Kidney (tissue), 13 donors: ENCODE measurements at regions not wholly inside any gene's neighbourhood (a gene's known extent, or its start where the extent isn't known, plus 50 kb on each side); places are given as distances from the start of the nearest gene placed in this dataset.

Experiments used
- DNase-seq, 5 donors: peaks; one replicate each; pipeline ENCODE4 v3.0.0-alpha.2; 2013 to 2020
- FAIRE-seq: peaks from 2 replicates; lab custom pipeline; 2012; peaks lifted over from hg19 to GRCh38; lab: Jason Lieb, UNC
- H3K27ac ChIP-seq, 2 donors: one replicate each; pipeline ENCODE4 v1.7.0; 2013; ENCODE audit warnings: low read depth in 2 of 2, low read length in 2 of 2, inconsistent platforms in 1 of 2
- H3K27me3 ChIP-seq: one replicate; pipeline ENCODE4 v1.7.1; 2013; ENCODE audit warnings: low read length, inconsistent platforms; ENCODE audit not compliant: control insufficient read depth, insufficient read depth
- H3K36me3 ChIP-seq, 3 donors: one replicate each; pipeline versions ENCODE4 v1.7.0 to v1.7.1; 2013; ENCODE audit warnings: low read length in 3 of 3, control low read depth in 1 of 3, inconsistent platforms in 1 of 3; ENCODE audit not compliant: insufficient read depth in 3 of 3, control insufficient read depth in 2 of 3
- H3K4me1 ChIP-seq, 3 donors: one replicate each; pipeline versions ENCODE4 v1.7.0 to v1.7.1; 2013; ENCODE audit warnings: low read length in 3 of 3, inconsistent platforms in 1 of 3, low read depth in 1 of 3; ENCODE audit not compliant: control insufficient read depth in 2 of 3, insufficient read depth in 2 of 3
- H3K4me3 ChIP-seq, 3 donors: one replicate each; pipeline versions ENCODE4 v1.7.0 to v1.8.1; 2013; ENCODE audit warnings: low read length in 3 of 3, control low read depth in 1 of 3, inconsistent platforms in 1 of 3
- H3K9ac ChIP-seq, 3 donors: one replicate each; pipeline versions ENCODE4 v1.7.0 to v1.7.1; 2013; ENCODE audit warnings: low read length in 3 of 3, control low read depth in 1 of 3, inconsistent platforms in 1 of 3
- H3K9me3 ChIP-seq, 3 donors: one replicate each; pipeline versions ENCODE4 v1.7.0 to v1.7.1; 2013; ENCODE audit warnings: low read length in 3 of 3, control low read depth in 1 of 3, inconsistent platforms in 1 of 3; ENCODE audit not compliant: control insufficient read depth in 2 of 3, insufficient read depth in 1 of 3
- intact Hi-C: fragments of 100-400 bp; cut with DNase I; formaldehyde crosslinking; loops from one replicate; pipeline ENCODE4 v1.11.1; 2022
- TF ChIP-seq, protein P1 (sequence below): IDR thresholded peaks from 3 replicates; pipeline ENCODE4 v1.5.1; 2012; ENCODE audit warnings: mild to moderate bottlenecking, moderate library complexity, borderline replicate concordance; ENCODE audit not compliant: insufficient read depth; ENCODE audit errors: extremely low read depth
- donor health status: control.
- donor health status: control.
- donor health status: control.
- donor health status: control.
- donor health status: control.
- donor health status: DM: yes; HTN: yes; CAD: no.
- donor health status: Normal renal cell carcinoma (clear cell type).

DNA sequence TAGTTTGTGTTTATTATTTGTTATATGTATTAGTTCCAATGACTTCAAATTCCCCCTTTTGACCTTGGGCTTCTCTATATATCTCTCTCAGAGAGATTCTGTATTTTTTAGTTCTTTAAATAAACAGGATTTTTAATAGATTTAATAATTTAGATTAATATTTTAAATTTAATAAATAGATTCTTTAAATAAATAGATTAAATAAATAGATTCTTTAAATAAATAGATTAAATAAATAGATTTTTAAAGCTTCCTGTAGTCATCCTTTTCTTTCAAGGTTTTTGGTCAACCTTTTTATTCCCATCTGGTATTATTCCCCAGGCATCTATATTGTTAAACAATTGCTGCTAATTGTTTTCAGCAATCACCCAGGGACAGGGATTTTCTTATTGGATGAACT, 721.9 kb upstream of the ADAMTS5 start:
- TF ChIP-seq, protein P1, sequence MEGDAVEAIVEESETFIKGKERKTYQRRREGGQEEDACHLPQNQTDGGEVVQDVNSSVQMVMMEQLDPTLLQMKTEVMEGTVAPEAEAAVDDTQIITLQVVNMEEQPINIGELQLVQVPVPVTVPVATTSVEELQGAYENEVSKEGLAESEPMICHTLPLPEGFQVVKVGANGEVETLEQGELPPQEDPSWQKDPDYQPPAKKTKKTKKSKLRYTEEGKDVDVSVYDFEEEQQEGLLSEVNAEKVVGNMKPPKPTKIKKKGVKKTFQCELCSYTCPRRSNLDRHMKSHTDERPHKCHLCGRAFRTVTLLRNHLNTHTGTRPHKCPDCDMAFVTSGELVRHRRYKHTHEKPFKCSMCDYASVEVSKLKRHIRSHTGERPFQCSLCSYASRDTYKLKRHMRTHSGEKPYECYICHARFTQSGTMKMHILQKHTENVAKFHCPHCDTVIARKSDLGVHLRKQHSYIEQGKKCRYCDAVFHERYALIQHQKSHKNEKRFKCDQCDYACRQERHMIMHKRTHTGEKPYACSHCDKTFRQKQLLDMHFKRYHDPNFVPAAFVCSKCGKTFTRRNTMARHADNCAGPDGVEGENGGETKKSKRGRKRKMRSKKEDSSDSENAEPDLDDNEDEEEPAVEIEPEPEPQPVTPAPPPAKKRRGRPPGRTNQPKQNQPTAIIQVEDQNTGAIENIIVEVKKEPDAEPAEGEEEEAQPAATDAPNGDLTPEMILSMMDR = no peak
- FAIRE-seq (peak; percentile 67), DNase-seq (no peak)
- Histone ChIP-seq H3K36me3 (no peaks in the 10 kb centered on the region), H3K9ac (no peak overlapping the region), H3K4me3 (no peak overlapping the region), H3K27ac (no peak overlapping the region), H3K27me3 (no peaks in the 10 kb centered on the region), H3K9me3 (no peaks in the 10 kb centered on the region), H3K4me1 (no peaks in the 10 kb centered on the region)
- intact Hi-C loops = no loop called here

DNA sequence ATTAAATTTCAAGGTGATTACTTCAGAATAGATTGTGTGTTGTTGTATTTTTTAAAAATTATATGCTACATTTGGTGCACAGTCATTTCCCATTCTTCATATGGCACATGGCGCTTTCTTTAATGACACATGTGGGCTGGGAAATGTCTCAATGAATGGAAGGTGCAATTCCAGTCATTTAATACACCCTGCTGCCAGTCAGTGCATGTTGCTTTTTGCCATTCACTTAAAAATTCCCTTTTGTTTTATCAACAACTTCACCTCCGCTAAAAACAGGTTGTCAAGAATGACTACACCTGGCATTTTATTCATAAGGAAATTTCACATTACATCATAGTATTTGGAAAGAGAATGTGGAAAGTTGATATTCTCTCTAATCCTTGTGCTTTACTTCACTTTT, 716.4 kb upstream of the ADAMTS5 start:
- no peak overlapping the region for H3K4me3 ChIP-seq
- no peak overlapping the region for H3K27ac ChIP-seq
- no peaks in the 10 kb centered on the region for H3K4me1 ChIP-seq
- no peak for FAIRE-seq
- intact Hi-C loops = no loop called here
- H3K36me3 ChIP-seq = no peaks in the 10 kb centered on the region
- TF ChIP-seq, protein P1 = no peak
- DNase-seq = no peak
- no peaks in the 10 kb centered on the region for H3K9me3 ChIP-seq
- no peak overlapping the region for H3K9ac ChIP-seq
- no peaks in the 10 kb centered on the region for H3K27me3 ChIP-seq

DNA sequence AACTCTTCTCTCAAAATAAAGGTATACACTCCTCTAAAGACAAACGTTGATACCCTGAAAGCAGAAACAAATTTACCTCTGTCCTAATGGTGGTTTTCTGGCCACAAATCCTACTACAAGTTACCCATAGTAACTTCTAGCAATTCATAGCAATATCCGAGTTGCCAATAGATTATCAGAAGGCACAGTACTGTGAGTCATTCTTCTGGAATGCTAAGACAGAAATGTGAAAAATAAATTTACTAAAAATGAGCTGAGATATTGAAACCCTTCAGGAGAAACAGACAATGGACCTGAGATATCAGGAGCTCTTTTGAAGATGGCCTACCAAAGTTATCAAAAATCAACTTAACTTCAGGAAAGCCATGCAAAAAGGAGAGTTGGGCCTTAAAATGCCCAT, 715.0 kb upstream of the ADAMTS5 start:
- Histone ChIP-seq H3K4me1 (no peaks in the 10 kb centered on the region), H3K27ac (no peak overlapping the region), H3K27me3 (no peaks in the 10 kb centered on the region), H3K9ac (no peak overlapping the region), H3K36me3 (no peaks in the 10 kb centered on the region), H3K9me3 (no peaks in the 10 kb centered on the region), H3K4me3 (no peak overlapping the region)
- intact Hi-C loops = no loop called here
- no peak for DNase-seq
- no peak for FAIRE-seq
- TF ChIP-seq, protein P1 = no peak

DNA sequence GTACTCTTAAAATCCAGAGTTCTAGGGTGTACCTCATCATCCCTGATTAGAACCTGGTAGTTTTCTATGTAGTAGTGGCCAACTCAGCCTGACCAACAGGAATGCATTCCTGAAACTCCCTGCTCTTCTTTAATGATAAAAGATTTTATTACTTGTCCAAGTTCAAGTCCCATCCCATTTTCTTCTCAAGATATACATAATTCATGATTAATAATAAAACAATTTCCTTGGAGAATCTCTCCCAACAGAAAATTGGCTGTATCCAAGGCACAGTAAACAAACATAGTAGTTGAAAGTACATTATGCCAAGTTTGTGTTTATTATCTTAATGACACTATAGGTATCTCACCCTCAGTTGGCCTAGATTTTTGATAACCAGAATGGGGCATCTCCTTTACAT, 714.1 kb upstream of the ADAMTS5 start:
- no peak for DNase-seq
- FAIRE-seq = no peak
- TF ChIP-seq, protein P1 = no peak
- intact Hi-C loops = no loop called here
- Histone ChIP-seq H3K9ac (no peak overlapping the region), H3K9me3 (no peaks in the 10 kb centered on the region), H3K4me3 (no peak overlapping the region), H3K27ac (no peak overlapping the region), H3K4me1 (no peaks in the 10 kb centered on the region), H3K27me3 (no peaks in the 10 kb centered on the region), H3K36me3 (no peaks in the 10 kb centered on the region)
